Mucosa of stomach (tissue), 1 donor: ENCODE measurements at regions not wholly inside any gene's neighbourhood (a gene's known extent, or its start where the extent isn't known, plus 50 kb on each side); places are given as distances from the start of the nearest gene placed in this dataset.

Experiments used
- H3K27me3 ChIP-seq: one replicate; pipeline ENCODE4 v1.7.0; 2013; ENCODE audit warnings: mild to moderate bottlenecking, low read length; ENCODE audit not compliant: control insufficient read depth, insufficient read depth
- H3K36me3 ChIP-seq: one replicate; pipeline ENCODE4 v1.7.0; 2013; ENCODE audit warnings: low read length; ENCODE audit not compliant: control insufficient read depth, insufficient read depth
- H3K4me1 ChIP-seq: one replicate; pipeline ENCODE4 v1.7.0; 2013; ENCODE audit warnings: mild to moderate bottlenecking, low read length; ENCODE audit not compliant: control insufficient read depth, insufficient read depth
- H3K4me3 ChIP-seq: one replicate; pipeline ENCODE4 v1.7.0; 2013; ENCODE audit warnings: low read length
- H3K9ac ChIP-seq: one replicate; pipeline ENCODE4 v1.7.0; 2013; ENCODE audit warnings: mild to moderate bottlenecking, low read length, moderate library complexity
- H3K9me3 ChIP-seq: one replicate; pipeline ENCODE4 v1.7.0; 2013; ENCODE audit warnings: mild to moderate bottlenecking, low read length, moderate library complexity; ENCODE audit not compliant: control insufficient read depth
- donor health status: Pancreatic carcinoma.

- Histone ChIP-seq H3K36me3 (no peaks in the 10 kb centered on the region), H3K4me1 (no peaks in the 10 kb centered on the region), H3K4me3 (no peak overlapping the region), H3K9me3 (no peaks in the 10 kb centered on the region), H3K27me3 (no peaks in the 10 kb centered on the region), H3K9ac (no peak overlapping the region)
These were observed 335.8 kb downstream of the TRIB2 start for GRCh38 chr2:13052547-13052946.

- H3K9me3 ChIP-seq, result no peaks in the 10 kb centered on the region
- no peaks in the 10 kb centered on the region for H3K36me3 ChIP-seq
- H3K27me3 ChIP-seq, result no peaks in the 10 kb centered on the region
- H3K9ac ChIP-seq, result no peak overlapping the region
- no peaks in the 10 kb centered on the region for H3K4me1 ChIP-seq
- no peak overlapping the region for H3K4me3 ChIP-seq
These were observed 339.6 kb downstream of the TRIB2 start for GRCh38 chr2:13056259-13056843.

- H3K4me3 ChIP-seq, result no peak overlapping the region
- no peaks in the 10 kb centered on the region for H3K4me1 ChIP-seq
- no peaks in the 10 kb centered on the region for H3K27me3 ChIP-seq
- no peak overlapping the region for H3K9ac ChIP-seq
- no peaks in the 10 kb centered on the region for H3K9me3 ChIP-seq
- no peaks in the 10 kb centered on the region for H3K36me3 ChIP-seq
These were observed 340.9 kb downstream of the TRIB2 start for GRCh38 chr2:13057671-13058070.

- H3K4me1 ChIP-seq, result no peaks in the 10 kb centered on the region
- no peaks in the 10 kb centered on the region for H3K36me3 ChIP-seq
These were observed 349.9 kb downstream of the TRIB2 start for GRCh38 chr2:13066676-13067075.

GRCh38 chr2:13067508-13067907 is 350.8 kb downstream of the TRIB2 start:
- H3K27me3 ChIP-seq, result no peaks in the 10 kb centered on the region
- no peaks in the 10 kb centered on the region for H3K36me3 ChIP-seq
- no peak overlapping the region for H3K4me3 ChIP-seq
- no peaks in the 10 kb centered on the region for H3K4me1 ChIP-seq
- H3K9me3 ChIP-seq, result no peaks in the 10 kb centered on the region
- H3K9ac ChIP-seq, result no peak overlapping the region

More at GRCh38 chr2:13066676-13067075, 349.9 kb downstream of the TRIB2 start:
- no peaks in the 10 kb centered on the region for H3K27me3 ChIP-seq
- H3K9ac ChIP-seq, result no peak overlapping the region
- H3K9me3 ChIP-seq, result no peaks in the 10 kb centered on the region
- no peak overlapping the region for H3K4me3 ChIP-seq

- no peaks in the 10 kb centered on the region for H3K27me3 ChIP-seq
- H3K9ac ChIP-seq, result no peak overlapping the region
- no peaks in the 10 kb centered on the region for H3K9me3 ChIP-seq
- no peak overlapping the region for H3K4me3 ChIP-seq
- no peaks in the 10 kb centered on the region for H3K4me1 ChIP-seq
- no peaks in the 10 kb centered on the region for H3K36me3 ChIP-seq
These were observed 373.2 kb downstream of the TRIB2 start for GRCh38 chr2:13089971-13090370.

- Histone ChIP-seq H3K9me3 (no peaks in the 10 kb centered on the region), H3K4me3 (no peak overlapping the region), H3K36me3 (no peaks in the 10 kb centered on the region), H3K27me3 (no peaks in the 10 kb centered on the region), H3K4me1 (no peaks in the 10 kb centered on the region), H3K9ac (no peak overlapping the region)
These were observed 374.7 kb downstream of the TRIB2 start for GRCh38 chr2:13091455-13091854.

- H3K9ac ChIP-seq, result no peak overlapping the region
- no peaks in the 10 kb centered on the region for H3K36me3 ChIP-seq
- no peaks in the 10 kb centered on the region for H3K27me3 ChIP-seq
- no peaks in the 10 kb centered on the region for H3K4me1 ChIP-seq
- H3K4me3 ChIP-seq, result no peak overlapping the region
- H3K9me3 ChIP-seq, result no peaks in the 10 kb centered on the region
These were observed 375.2 kb downstream of the TRIB2 start for GRCh38 chr2:13091861-13092378.

GRCh38 chr2:13093416-13093991 is 376.8 kb downstream of the TRIB2 start:
- Histone ChIP-seq H3K9me3 (no peaks in the 10 kb centered on the region), H3K4me3 (no peak overlapping the region), H3K27me3 (no peaks in the 10 kb centered on the region), H3K36me3 (no peaks in the 10 kb centered on the region), H3K4me1 (no peaks in the 10 kb centered on the region), H3K9ac (no peak overlapping the region)

GRCh38 chr2:13102397-13103063 is 385.8 kb downstream of the TRIB2 start:
- Histone ChIP-seq H3K36me3 (no peaks in the 10 kb centered on the region), H3K4me1 (no peaks in the 10 kb centered on the region), H3K27me3 (no peaks in the 10 kb centered on the region), H3K9ac (no peak overlapping the region), H3K4me3 (no peak overlapping the region), H3K9me3 (no peaks in the 10 kb centered on the region)

- no peaks in the 10 kb centered on the region for H3K36me3 ChIP-seq
- no peaks in the 10 kb centered on the region for H3K27me3 ChIP-seq
- no peaks in the 10 kb centered on the region for H3K9me3 ChIP-seq
- H3K9ac ChIP-seq, result no peak overlapping the region
- no peak overlapping the region for H3K4me3 ChIP-seq
- no peaks in the 10 kb centered on the region for H3K4me1 ChIP-seq
These were observed 386.4 kb downstream of the TRIB2 start for GRCh38 chr2:13103151-13103550.

- Histone ChIP-seq H3K9me3 (no peaks in the 10 kb centered on the region), H3K4me3 (no peak overlapping the region), H3K36me3 (no peaks in the 10 kb centered on the region), H3K27me3 (no peaks in the 10 kb centered on the region), H3K4me1 (no peaks in the 10 kb centered on the region), H3K9ac (no peak overlapping the region)
These were observed 387.2 kb downstream of the TRIB2 start for GRCh38 chr2:13103778-13104493.
